PC-3 (cell line): ENCODE measurements at regions not wholly inside any gene's neighbourhood (a gene's known extent, or its start where the extent isn't known, plus 50 kb on each side); places are given as distances from the start of the nearest gene placed in this dataset.

Experiments used
- ATAC-seq: fragments of 200-7000 bp; cut with Tn5 transposase; 2 replicates; pipeline ENCODE4 v1.9.1; 2020; ENCODE audit warnings: mild to moderate bottlenecking, moderate library complexity
- BruUV-seq: library from RNA; stranded (reverse); fragments of 400-500 nt; replicated peaks from 2 replicates; lab custom pipeline; 2021; lab: Mats Ljungman, UMichigan
- CTCF ChIA-PET: fragments of 300-600 bp; sonication (Branson Sonifier 250); formaldehyde crosslinking; loops from one replicate; lab custom pipeline; 2022; ENCODE audit warnings: antibody characterized with exemption; lab: Charles Lee
- POLR2A ChIA-PET: fragments of 300-600 bp; sonication (Branson Sonifier 250); formaldehyde crosslinking; loops from one replicate; lab custom pipeline; 2022; ENCODE audit warnings: antibody characterized with exemption; ENCODE audit not compliant: unreplicated experiment; lab: Charles Lee
- DNase-seq: peaks from one replicate; pipeline ENCODE4 v3.0.0-alpha.2; 2015
- H2AFZ ChIP-seq: fragments of 300-600 bp; sonication (generic); 2 replicates; pipeline ENCODE4 v1.6.0; 2016; ENCODE audit warnings: antibody characterized with exemption, low read length
- H3F3A ChIP-seq: fragments of 300-600 bp; sonication (generic); one replicate; pipeline ENCODE4 v1.6.0; 2017; ENCODE audit warnings: antibody characterized with exemption, low read length, control low read depth, mild to moderate bottlenecking; ENCODE audit not compliant: unreplicated experiment
- H3K27ac ChIP-seq: fragments of 300-600 bp; sonication (generic); 2 replicates; pipeline ENCODE4 v1.5.1; 2016; ENCODE audit warnings: mild to moderate bottlenecking, low read length
- H3K27me3 ChIP-seq: fragments of 300-600 bp; sonication (generic); 2 replicates; pipeline ENCODE4 v1.6.1; 2016; ENCODE audit warnings: low read length, mixed read lengths
- H3K36me3 ChIP-seq: fragments of 300-600 bp; sonication (generic); 2 replicates; pipeline ENCODE4 v1.6.1; 2016; ENCODE audit warnings: low read depth, mixed run types, low read length, mixed read lengths
- H3K4me1 ChIP-seq: fragments of 300-600 bp; sonication (generic); 2 replicates; pipeline ENCODE4 v1.5.1; 2016; ENCODE audit warnings: low read length; ENCODE audit not compliant: insufficient read depth
- H3K4me2 ChIP-seq: fragments of 300-600 bp; sonication (generic); 2 replicates; pipeline ENCODE4 v1.6.0; 2016; ENCODE audit warnings: low read length
- H3K4me3 ChIP-seq: fragments of 300-600 bp; sonication (generic); 2 replicates; pipeline ENCODE4 v1.5.1; 2016; ENCODE audit warnings: mild to moderate bottlenecking, low read length, mixed read lengths
- H3K79me2 ChIP-seq: fragments of 300-600 bp; sonication (generic); 2 replicates; pipeline ENCODE4 v1.6.1; 2017; ENCODE audit warnings: low read length, mixed read lengths
- H3K9ac ChIP-seq: fragments of 300-600 bp; sonication (generic); 2 replicates; pipeline ENCODE4 v1.6.0; 2016; ENCODE audit warnings: mild to moderate bottlenecking, low read length
- H3K9me2 ChIP-seq: fragments of 300-600 bp; sonication (generic); replicated peaks from 2 replicates; pipeline ENCODE4 v1.6.1; 2016; ENCODE audit warnings: mixed run types, low read length, mixed read lengths
- H3K9me3 ChIP-seq: fragments of 300-600 bp; sonication (generic); 2 replicates; pipeline ENCODE4 v1.6.1; 2016; ENCODE audit warnings: low read length, mixed read lengths
- H4K20me1 ChIP-seq: fragments of 300-600 bp; sonication (generic); 2 replicates; pipeline ENCODE4 v1.6.1; 2016; ENCODE audit warnings: low read length, mixed read lengths
- EZH2 ChIP-seq: fragments of 300-600 bp; sonication (generic); IDR thresholded peaks from one replicate; pipeline ENCODE4 v1.6.1; 2017; ENCODE audit warnings: antibody characterized with exemption, mild to moderate bottlenecking, low read length; ENCODE audit not compliant: unreplicated experiment
- EZH2phosphoT487 ChIP-seq: fragments of 300-600 bp; sonication (generic); IDR thresholded peaks from 2 replicates; pipeline ENCODE4 v1.6.1; 2018; ENCODE audit warnings: mild to moderate bottlenecking, antibody characterized with exemption, low read length, borderline replicate concordance
- intact Hi-C: fragments of 100-400 bp; cut with micrococcal nuclease; formaldehyde crosslinking; loops from 2 replicates; pipeline ENCODE4 v1.9.0; 2023
- TF ChIP-seq, protein P1 (sequence below): fragments of 300-600 bp; sonication (generic); conservative IDR thresholded peaks from 2 replicates; pipeline ENCODE4 v1.5.1; 2017; ENCODE audit warnings: antibody characterized with exemption, low read depth, mild to moderate bottlenecking, low read length

GRCh38 chr5:96142184-96142781, 180.6 kb upstream of the ELL2 start:
- POLR2A ChIA-PET = interaction anchor here (0.6 kb wide), 1 partner anchor 172 kb away, joined by 5 read pairs; no protein-coding TSS in a partner anchor
- Histone ChIP-seq H3K9me2 (no peaks in the 10 kb centered on the region), H3K4me1 (peaks cover 35% of the 10 kb centered on the region), H3K36me3 (no peaks in the 10 kb centered on the region), H3K27me3 (no peaks in the 10 kb centered on the region), H3K27ac (peak overlapping the region; percentile 71; the same call in 1 of the 2 replicates), H3K9ac (no peak overlapping the region), H4K20me1 (no peaks in the 10 kb centered on the region), H3K4me2 (no peak overlapping the region), H3K79me2 (no peaks in the 10 kb centered on the region), H2AFZ (no peak overlapping the region), H3F3A (peaks cover 4% of the 10 kb centered on the region), H3K9me3 (no peaks in the 10 kb centered on the region), H3K4me3 (no peak overlapping the region)
- CTCF ChIA-PET = no interaction called here
- no peak for ATAC-seq
- no peak for DNase-seq
- no TSS peak for BruUV-seq
- TF ChIP-seq EZH2phosphoT487 = no peak
- TF ChIP-seq, protein P1, sequence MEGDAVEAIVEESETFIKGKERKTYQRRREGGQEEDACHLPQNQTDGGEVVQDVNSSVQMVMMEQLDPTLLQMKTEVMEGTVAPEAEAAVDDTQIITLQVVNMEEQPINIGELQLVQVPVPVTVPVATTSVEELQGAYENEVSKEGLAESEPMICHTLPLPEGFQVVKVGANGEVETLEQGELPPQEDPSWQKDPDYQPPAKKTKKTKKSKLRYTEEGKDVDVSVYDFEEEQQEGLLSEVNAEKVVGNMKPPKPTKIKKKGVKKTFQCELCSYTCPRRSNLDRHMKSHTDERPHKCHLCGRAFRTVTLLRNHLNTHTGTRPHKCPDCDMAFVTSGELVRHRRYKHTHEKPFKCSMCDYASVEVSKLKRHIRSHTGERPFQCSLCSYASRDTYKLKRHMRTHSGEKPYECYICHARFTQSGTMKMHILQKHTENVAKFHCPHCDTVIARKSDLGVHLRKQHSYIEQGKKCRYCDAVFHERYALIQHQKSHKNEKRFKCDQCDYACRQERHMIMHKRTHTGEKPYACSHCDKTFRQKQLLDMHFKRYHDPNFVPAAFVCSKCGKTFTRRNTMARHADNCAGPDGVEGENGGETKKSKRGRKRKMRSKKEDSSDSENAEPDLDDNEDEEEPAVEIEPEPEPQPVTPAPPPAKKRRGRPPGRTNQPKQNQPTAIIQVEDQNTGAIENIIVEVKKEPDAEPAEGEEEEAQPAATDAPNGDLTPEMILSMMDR = no peak
- TF ChIP-seq EZH2 = no peak
- intact Hi-C loops = loop anchor here (5.0 kb wide), 1 partner anchor 195 kb away; no protein-coding TSS in a partner anchor

DNA sequence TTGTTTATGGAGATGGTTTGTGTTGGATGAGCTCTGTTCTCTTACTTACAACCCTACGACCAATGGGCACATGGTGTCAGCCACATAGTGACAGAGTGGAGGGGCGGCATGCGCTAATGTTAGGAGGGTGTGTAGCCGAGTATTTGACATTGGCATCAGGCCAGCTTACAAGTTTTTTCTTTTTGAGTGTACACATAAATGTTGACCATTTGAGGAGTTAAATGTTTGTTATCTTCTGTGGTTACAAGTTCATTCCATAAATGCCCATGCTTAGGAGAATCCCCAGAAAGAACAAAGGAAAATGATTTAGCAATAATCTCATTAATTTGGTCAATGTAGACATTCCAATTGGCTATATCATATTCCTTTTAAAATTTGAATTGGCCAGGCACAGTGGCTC, 180.1 kb upstream of the ELL2 start:
- no peak overlapping the region for H3K27ac ChIP-seq
- H3K9me2 ChIP-seq = no peaks in the 10 kb centered on the region
- ChIA-PET CTCF (no interaction called here), POLR2A (no interaction called here)
- H3K36me3 ChIP-seq = no peaks in the 10 kb centered on the region
- peaks cover 4% of the 10 kb centered on the region for H3F3A ChIP-seq
- H3K4me2 ChIP-seq = no peak overlapping the region
- no peak overlapping the region for H3K4me3 ChIP-seq
- H3K4me1 ChIP-seq = peaks cover 35% of the 10 kb centered on the region
- H3K9ac ChIP-seq = no peak overlapping the region
- no peak for ATAC-seq
- intact Hi-C loops = loop anchor here (5.0 kb wide), 1 partner anchor 196 kb away; no protein-coding TSS in a partner anchor
- H3K79me2 ChIP-seq = no peaks in the 10 kb centered on the region
- H3K9me3 ChIP-seq = no peaks in the 10 kb centered on the region
- H2AFZ ChIP-seq = no peak overlapping the region
- BruUV-seq = no TSS peak
- TF ChIP-seq EZH2 = no peak
- no peak for TF ChIP-seq EZH2phosphoT487
- TF ChIP-seq, protein P1 = no peak
- no peaks in the 10 kb centered on the region for H3K27me3 ChIP-seq
- peak; percentile 62 for DNase-seq
- no peaks in the 10 kb centered on the region for H4K20me1 ChIP-seq

- no peak for ATAC-seq
- ChIA-PET POLR2A (no interaction called here), CTCF (no interaction called here)
- TF ChIP-seq, protein P1 = no peak
- TF ChIP-seq EZH2phosphoT487 (no peak), EZH2 (no peak)
- H3K36me3 ChIP-seq = no peaks in the 10 kb centered on the region
- H3K27me3 ChIP-seq = no peaks in the 10 kb centered on the region
- H2AFZ ChIP-seq = no peak overlapping the region
- peaks cover 35% of the 10 kb centered on the region for H3K4me1 ChIP-seq
- peaks cover 4% of the 10 kb centered on the region for H3F3A ChIP-seq
- H3K4me2 ChIP-seq = no peak overlapping the region
- no peak for DNase-seq
- no peak overlapping the region for H3K27ac ChIP-seq
- H3K79me2 ChIP-seq = no peaks in the 10 kb centered on the region
- H3K4me3 ChIP-seq = no peak overlapping the region
- H4K20me1 ChIP-seq = no peaks in the 10 kb centered on the region
- no TSS peak for BruUV-seq
- no peaks in the 10 kb centered on the region for H3K9me2 ChIP-seq
- no peak overlapping the region for H3K9ac ChIP-seq
- intact Hi-C loops = loop anchor here (5.0 kb wide), 1 partner anchor 197 kb away; no protein-coding TSS in a partner anchor
- H3K9me3 ChIP-seq = no peaks in the 10 kb centered on the region
Measured at GRCh38 chr5:96140496-96140895, 178.8 kb upstream of the ELL2 start.
